Neural cell (in vitro differentiated cells): ENCODE measurements at regions not wholly inside any gene's neighbourhood (a gene's known extent, or its start where the extent isn't known, plus 50 kb on each side); places are given as distances from the start of the nearest gene placed in this dataset.

Experiments
- CTCF ChIP-seq: fragments of 450-650 bp; IDR thresholded peaks from 2 replicates; pipeline ENCODE4 v1.5.1; 2014; ENCODE audit warnings: antibody characterized with exemption, mild to moderate bottlenecking, moderate library complexity; ENCODE audit not compliant: poor library complexity, severe bottlenecking
- EZH2 ChIP-seq: fragments of 200-600, 300-800 bp; shearing (Covaris generic), sonication (generic); IDR thresholded peaks from 2 replicates; pipeline ENCODE4 v1.6.1; 2014; ENCODE audit warnings: antibody characterized with exemption, low read length, borderline replicate concordance, mild to moderate bottlenecking; ENCODE audit not compliant: insufficient read depth, poor library complexity, severe bottlenecking

DNA sequence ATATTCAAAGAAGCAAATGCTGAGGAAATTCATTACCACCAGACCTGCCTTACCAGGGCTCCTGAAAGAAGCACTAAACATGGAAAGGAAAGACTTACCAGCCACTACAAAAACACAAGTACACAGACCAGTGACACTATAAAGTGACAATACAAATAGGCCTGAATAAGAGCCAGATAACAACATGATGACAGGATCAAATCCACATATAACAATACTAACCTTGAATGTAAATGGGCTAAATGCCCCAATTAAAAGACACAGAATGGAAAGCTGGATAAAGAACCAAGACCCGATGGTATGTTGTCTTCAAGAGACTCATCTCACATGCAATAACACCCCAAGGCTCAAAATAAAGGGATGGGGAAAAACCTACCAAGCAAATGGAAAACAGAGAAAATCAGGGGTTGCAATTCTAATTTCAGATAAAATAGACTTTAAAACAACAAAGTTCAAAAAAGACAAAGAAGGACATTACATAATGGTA, 353.4 kb downstream of the LNPK start:
- TF ChIP-seq EZH2, result no peak
- no peak for TF ChIP-seq CTCF
